ENCODE measurements at regions not wholly inside any gene's neighbourhood (a gene's known extent, or its start where the extent isn't known, plus 50 kb on each side); places are given as distances from the start of the nearest gene placed in this dataset.

GRCh38 chr14:22485649-22486048, 103.4 kb downstream of the DAD1 start:
- Histone ChIP-seq H3K4me2 (ENCODE audit: low read length) (peak overlapping the region; percentile 80), H3K9me3 (ENCODE audit: control insufficient read depth, insufficient read depth, low read length) (no peaks in the 10 kb centered on the region), H3K27ac (ENCODE audit: low read depth, low read length) (peak overlapping the region; percentile 92), H3F3A (ENCODE audit: control insufficient read depth, insufficient read depth) (peaks cover 36% of the 10 kb centered on the region), H3K4me1 (ENCODE audit: control insufficient read depth, low read length) (peaks cover 100% of the 10 kb centered on the region), H3K36me3 (ENCODE audit: control insufficient read depth, low read length) (no peaks in the 10 kb centered on the region), H3K4me3 (ENCODE audit: low read length) (peak overlapping the region; percentile 75), H3K9me2 (replicated peaks; ENCODE audit: control insufficient read depth, low read length) (no peaks in the 10 kb centered on the region), H3K27me3 (ENCODE audit: control insufficient read depth, low read length) (no peaks in the 10 kb centered on the region), H3K79me2 (ENCODE audit: control insufficient read depth, low read length) (peaks cover 36% of the 10 kb centered on the region), H4K20me1 (ENCODE audit: control insufficient read depth, insufficient read depth, low read depth, low read length) (no peaks in the 10 kb centered on the region)
- TF ChIP-seq CTCF (IDR thresholded peaks at IDR 0.05; ENCODE audit: low read depth, low read length, poor library complexity, severe bottlenecking) = no peak
- TF ChIP-seq EZH2phosphoT487 (IDR thresholded peaks at IDR 0.05; ENCODE audit: borderline replicate concordance, low read length) = no peak

GRCh38 chr14:22485178-22485577, 103.8 kb downstream of the DAD1 start:
- peaks cover 36% of the 10 kb centered on the region for H3K79me2 ChIP-seq (ENCODE audit: control insufficient read depth, low read length)
- peak overlapping the region; percentile 75 for H3K4me3 ChIP-seq (ENCODE audit: low read length)

GRCh38 chr14:22484632-22485031, 104.4 kb downstream of the DAD1 start:
- Histone ChIP-seq H3K79me2 (ENCODE audit: control insufficient read depth, low read length) (peaks cover 36% of the 10 kb centered on the region), H3K4me3 (ENCODE audit: low read length) (peak overlapping the region; percentile 75), H3K36me3 (ENCODE audit: control insufficient read depth, low read length) (no peaks in the 10 kb centered on the region), H3F3A (ENCODE audit: control insufficient read depth, insufficient read depth) (peaks cover 41% of the 10 kb centered on the region), H3K27me3 (ENCODE audit: control insufficient read depth, low read length) (no peaks in the 10 kb centered on the region), H3K4me1 (ENCODE audit: control insufficient read depth, low read length) (peaks cover 100% of the 10 kb centered on the region), H4K20me1 (ENCODE audit: control insufficient read depth, insufficient read depth, low read depth, low read length) (no peaks in the 10 kb centered on the region), H3K4me2 (ENCODE audit: low read length) (peak overlapping the region; percentile 80), H3K9me3 (ENCODE audit: control insufficient read depth, insufficient read depth, low read length) (no peaks in the 10 kb centered on the region), H3K9me2 (replicated peaks; ENCODE audit: control insufficient read depth, low read length) (no peaks in the 10 kb centered on the region), H3K27ac (ENCODE audit: low read depth, low read length) (peak overlapping the region; percentile 92)
- no peak for TF ChIP-seq EZH2phosphoT487 (IDR thresholded peaks at IDR 0.05; ENCODE audit: borderline replicate concordance, low read length)
- TF ChIP-seq CTCF (IDR thresholded peaks at IDR 0.05; ENCODE audit: low read depth, low read length, poor library complexity, severe bottlenecking) = no peak

More at GRCh38 chr14:22485178-22485577, 103.8 kb downstream of the DAD1 start:
- Histone ChIP-seq H3K9me2 (replicated peaks; ENCODE audit: control insufficient read depth, low read length) (no peaks in the 10 kb centered on the region), H4K20me1 (ENCODE audit: control insufficient read depth, insufficient read depth, low read depth, low read length) (no peaks in the 10 kb centered on the region), H3K4me2 (ENCODE audit: low read length) (peak overlapping the region; percentile 80), H3F3A (ENCODE audit: control insufficient read depth, insufficient read depth) (peaks cover 40% of the 10 kb centered on the region), H3K36me3 (ENCODE audit: control insufficient read depth, low read length) (no peaks in the 10 kb centered on the region), H3K4me1 (ENCODE audit: control insufficient read depth, low read length) (peaks cover 100% of the 10 kb centered on the region), H3K27me3 (ENCODE audit: control insufficient read depth, low read length) (no peaks in the 10 kb centered on the region), H3K9me3 (ENCODE audit: control insufficient read depth, insufficient read depth, low read length) (no peaks in the 10 kb centered on the region), H3K27ac (ENCODE audit: low read depth, low read length) (peak overlapping the region; percentile 92)
- TF ChIP-seq CTCF (IDR thresholded peaks at IDR 0.05; ENCODE audit: low read depth, low read length, poor library complexity, severe bottlenecking) = no peak
- no peak for TF ChIP-seq EZH2phosphoT487 (IDR thresholded peaks at IDR 0.05; ENCODE audit: borderline replicate concordance, low read length)

Data from DOHH2 (cell line).